Endothelial cell of umbilical vein (primary cell): ENCODE measurements at regions not wholly inside any gene's neighbourhood (a gene's known extent, or its start where the extent isn't known, plus 50 kb on each side); places are given as distances from the start of the nearest gene placed in this dataset.
"Not testable (repeated sequence)": the region's sequence is repeated elsewhere in the genome, so short reads cannot be mapped to it uniquely, and the experiment has no call there.

Experiments used
- BruUV-seq: library from RNA; stranded (reverse); fragments of 400-500 nt; replicated peaks from 2 replicates; lab custom pipeline; 2021; lab: Mats Ljungman, UMichigan
- CTCF ChIA-PET: fragments of 300-600, 350-600 bp; sonication (Branson Sonifier 250); formaldehyde crosslinking; loops from one replicate; lab custom pipeline; 2021; ENCODE audit warnings: antibody characterized with exemption, inconsistent platforms; lab: Charles Lee
- POLR2A ChIA-PET: fragments of 300-600, 350-600 bp; sonication (Branson Sonifier 250); formaldehyde crosslinking; loops from one replicate; lab custom pipeline; 2021; ENCODE audit warnings: antibody characterized with exemption, inconsistent platforms; lab: Charles Lee
- DNase-seq: peaks from one replicate; pipeline ENCODE4 v3.0.0-alpha.2; 2011; ENCODE audit warnings: low read depth, low spot score
- FAIRE-seq: peaks from 2 replicates; lab custom pipeline; 2011; peaks lifted over from hg19 to GRCh38; lab: Jason Lieb, UNC
- H2AFZ ChIP-seq: 2 replicates; pipeline ENCODE4 v1.6.0; 2012; ENCODE audit warnings: low read depth, low read length, control low read depth, inconsistent platforms
- H3K27ac ChIP-seq: 2 replicates; pipeline ENCODE4 v1.5.1; 2011; ENCODE audit warnings: low read depth, mild to moderate bottlenecking, control low read depth, low read length, moderate library complexity; ENCODE audit not compliant: insufficient read depth
- H3K27me3 ChIP-seq, 2 experiments: 2 replicates each; pipeline versions ENCODE4 v1.6.0 to v1.6.1; 2011; ENCODE audit warnings: low read length in 2 of 2, mixed read lengths in 1 of 2; ENCODE audit not compliant: control insufficient read depth in 2 of 2, insufficient read depth in 2 of 2
- H3K36me3 ChIP-seq, 2 experiments: 2 replicates in 1 of 2; 3 replicates in 1 of 2; pipeline ENCODE4 v1.5.1; 2011; ENCODE audit warnings: low read length in 2 of 2, mild to moderate bottlenecking in 1 of 2, moderate library complexity in 1 of 2; ENCODE audit not compliant: control insufficient read depth in 2 of 2, insufficient read depth in 2 of 2; ENCODE audit errors: extremely low read depth in 1 of 2
- H3K4me1 ChIP-seq: 3 replicates; pipeline ENCODE4 v1.5.1; 2011; ENCODE audit warnings: mild to moderate bottlenecking, low read length; ENCODE audit not compliant: control insufficient read depth, insufficient read depth; ENCODE audit errors: extremely low read depth
- H3K4me2 ChIP-seq: 2 replicates; pipeline ENCODE4 v1.6.1; 2011; ENCODE audit warnings: low read length, control low read depth, mixed read lengths; ENCODE audit not compliant: insufficient read depth
- H3K4me3 ChIP-seq, 3 experiments: fragments of 200-600 bp in 1 of 3; sonication (generic), shearing (Covaris generic) in 1 of 3; replicated peaks in 1 of 3; 2 replicates each; pipeline ENCODE4 v1.5.1; 2011 to 2016; ENCODE audit warnings: control low read depth in 3 of 3, low read length in 3 of 3, mild to moderate bottlenecking in 2 of 3, inconsistent platforms in 1 of 3, low read depth in 1 of 3, moderate library complexity in 1 of 3; ENCODE audit not compliant: insufficient read depth in 1 of 3
- H3K79me2 ChIP-seq: 2 replicates; pipeline ENCODE4 v1.6.0; 2012; ENCODE audit warnings: low read length, inconsistent platforms; ENCODE audit not compliant: control insufficient read depth, insufficient read depth
- H3K9ac ChIP-seq: replicated peaks from 2 replicates; pipeline ENCODE3; 2011; ENCODE audit warnings: low read length, control low read depth; ENCODE audit not compliant: insufficient read depth; ENCODE audit errors: extremely low read depth
- H3K9me1 ChIP-seq: replicated peaks from 3 replicates; pipeline ENCODE4 v1.6.0; 2011; ENCODE audit warnings: mild to moderate bottlenecking, low read length; ENCODE audit not compliant: control insufficient read depth, insufficient read depth; ENCODE audit errors: extremely low read depth
- H3K9me3 ChIP-seq: replicated peaks from 2 replicates; pipeline ENCODE4 v1.5.1; 2012; ENCODE audit warnings: low read length, inconsistent platforms; ENCODE audit not compliant: control insufficient read depth, insufficient read depth
- H4K20me1 ChIP-seq: replicated peaks from 2 replicates; pipeline ENCODE3; 2011; ENCODE audit warnings: mild to moderate bottlenecking, low read length; ENCODE audit not compliant: control insufficient read depth, insufficient read depth; ENCODE audit errors: extremely low read depth
- EZH2 ChIP-seq: IDR thresholded peaks from 2 replicates; pipeline ENCODE4 v1.6.1; 2012; ENCODE audit warnings: borderline replicate concordance, low read depth, mild to moderate bottlenecking, moderate library complexity, low read length, inconsistent platforms; ENCODE audit not compliant: severe bottlenecking
- FOS ChIP-seq: IDR thresholded peaks from 2 replicates; pipeline ENCODE4 v1.6.1; 2011; ENCODE audit warnings: mild to moderate bottlenecking, low read length, moderate library complexity, borderline replicate concordance; ENCODE audit not compliant: insufficient read depth
- GATA2 ChIP-seq: IDR thresholded peaks from 2 replicates; pipeline ENCODE4 v1.7.0; 2011; ENCODE audit warnings: low read depth, mild to moderate bottlenecking, moderate library complexity, mixed read lengths, low read length; ENCODE audit not compliant: insufficient read length, insufficient read depth
- JUN ChIP-seq: IDR thresholded peaks from 2 replicates; pipeline ENCODE4 v1.6.1; 2011; ENCODE audit warnings: borderline replicate concordance, low read depth; ENCODE audit not compliant: insufficient read length, insufficient read depth
- dilution Hi-C: fragments of 300-500 bp; cut with MboI; formaldehyde crosslinking; loops from one replicate; pipeline ENCODE4 v1.15.0; 2019; ENCODE audit warnings: low sequenced_read_pairs; ENCODE audit not compliant: extremely low pct_ligation_motif_present
- intact Hi-C: fragments of 100-400 bp; cut with micrococcal nuclease; formaldehyde crosslinking; loops from one replicate; pipeline ENCODE4 v1.10.0; 2022
- TF ChIP-seq, protein P1 (sequence below): IDR thresholded peaks from 2 replicates; pipeline ENCODE4 v1.6.1; 2011; ENCODE audit not compliant: insufficient read depth, insufficient read length
- TF ChIP-seq, protein P2 (sequence below), 2 donors: IDR thresholded peaks; 1 replicate in 1 of 2; 2 replicates in 1 of 2; pipeline ENCODE4 v1.5.1; 2011; ENCODE audit warnings: low read length in 2 of 2, mild to moderate bottlenecking in 2 of 2, moderate library complexity in 2 of 2, control low read depth in 1 of 2, inconsistent platforms in 1 of 2, low read depth in 1 of 2; ENCODE audit not compliant: insufficient read depth in 1 of 2; ENCODE audit errors: extremely low read depth in 1 of 2

DNA sequence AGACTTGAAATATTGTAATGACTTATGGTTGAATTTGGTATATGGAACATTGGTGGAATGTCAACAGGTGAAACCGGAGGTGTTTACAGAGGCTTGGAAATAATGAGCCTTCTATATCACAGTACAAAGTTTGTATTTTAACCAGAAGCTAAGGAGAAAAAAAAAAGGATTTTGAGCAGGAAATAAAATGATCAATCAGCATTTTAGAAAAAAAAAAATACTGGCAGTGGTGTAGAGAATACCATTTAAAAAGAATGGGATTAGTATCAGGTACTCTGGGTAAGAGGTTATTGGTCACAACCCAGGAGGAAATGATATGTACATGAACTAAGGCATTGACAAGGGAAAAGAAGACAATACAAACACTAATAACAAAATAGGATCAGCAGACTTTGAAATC is 587.1 kb upstream of the HTR2C start:
- Histone ChIP-seq H3K79me2 (no peaks in the 10 kb centered on the region), H3K4me3 (no peak overlapping the region), H3K9me3 (no peaks in the 10 kb centered on the region), H2AFZ (no peak overlapping the region), H3K27me3 (no peaks in the 10 kb centered on the region), H3K27ac (no peak overlapping the region), H4K20me1 (no peaks in the 10 kb centered on the region), H3K36me3 (no peaks in the 10 kb centered on the region), H3K4me1 (no peaks in the 10 kb centered on the region), H3K4me2 (no peak overlapping the region), H3K9me1 (no peaks in the 10 kb centered on the region), H3K9ac (no peak overlapping the region)
- POLR2A ChIA-PET, result no interaction called here
- no TSS peak for BruUV-seq
- intact Hi-C loops (no loop called here), dilution Hi-C loops (no loop called here)
- TF ChIP-seq GATA2, result no peak
- TF ChIP-seq JUN, result no peak
- no peak for TF ChIP-seq FOS
- TF ChIP-seq, protein P1, sequence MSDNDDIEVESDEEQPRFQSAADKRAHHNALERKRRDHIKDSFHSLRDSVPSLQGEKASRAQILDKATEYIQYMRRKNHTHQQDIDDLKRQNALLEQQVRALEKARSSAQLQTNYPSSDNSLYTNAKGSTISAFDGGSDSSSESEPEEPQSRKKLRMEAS, result no peak
- TF ChIP-seq EZH2, result no peak
- TF ChIP-seq, protein P2, sequence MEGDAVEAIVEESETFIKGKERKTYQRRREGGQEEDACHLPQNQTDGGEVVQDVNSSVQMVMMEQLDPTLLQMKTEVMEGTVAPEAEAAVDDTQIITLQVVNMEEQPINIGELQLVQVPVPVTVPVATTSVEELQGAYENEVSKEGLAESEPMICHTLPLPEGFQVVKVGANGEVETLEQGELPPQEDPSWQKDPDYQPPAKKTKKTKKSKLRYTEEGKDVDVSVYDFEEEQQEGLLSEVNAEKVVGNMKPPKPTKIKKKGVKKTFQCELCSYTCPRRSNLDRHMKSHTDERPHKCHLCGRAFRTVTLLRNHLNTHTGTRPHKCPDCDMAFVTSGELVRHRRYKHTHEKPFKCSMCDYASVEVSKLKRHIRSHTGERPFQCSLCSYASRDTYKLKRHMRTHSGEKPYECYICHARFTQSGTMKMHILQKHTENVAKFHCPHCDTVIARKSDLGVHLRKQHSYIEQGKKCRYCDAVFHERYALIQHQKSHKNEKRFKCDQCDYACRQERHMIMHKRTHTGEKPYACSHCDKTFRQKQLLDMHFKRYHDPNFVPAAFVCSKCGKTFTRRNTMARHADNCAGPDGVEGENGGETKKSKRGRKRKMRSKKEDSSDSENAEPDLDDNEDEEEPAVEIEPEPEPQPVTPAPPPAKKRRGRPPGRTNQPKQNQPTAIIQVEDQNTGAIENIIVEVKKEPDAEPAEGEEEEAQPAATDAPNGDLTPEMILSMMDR (IDR thresholded peaks at IDR 0.05; ENCODE audit: extremely low read depth in 1 of 2, insufficient read depth in 1 of 2, low read depth in 1 of 2, low read length in 2 of 2), result no peak
- FAIRE-seq (no peak), DNase-seq (no peak)
- CTCF ChIA-PET, result no interaction called here

DNA sequence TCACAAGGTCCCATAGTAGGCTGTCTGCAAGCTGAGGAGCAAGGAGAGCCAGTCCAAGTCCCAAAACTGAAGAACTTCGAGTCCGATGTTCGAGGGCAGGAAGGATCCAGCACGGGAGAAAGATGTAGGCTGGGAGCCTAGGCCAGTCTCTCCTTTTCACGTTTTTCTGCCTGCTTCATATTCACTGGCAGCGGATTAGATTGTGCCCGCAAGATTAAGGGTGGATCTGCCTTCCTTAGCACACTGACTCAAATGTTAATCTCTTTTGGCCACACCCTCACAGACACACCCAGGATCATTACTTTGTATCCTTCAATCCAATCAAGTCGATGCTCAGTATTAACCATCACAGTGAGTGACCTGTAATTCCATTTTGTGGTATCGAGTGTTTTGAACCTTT is 592.2 kb upstream of the HTR2C start:
- dilution Hi-C loops, intact Hi-C loops, H3K36me3 ChIP-seq, H4K20me1 ChIP-seq, H3K9me1 ChIP-seq, CTCF ChIA-PET, H3K27ac ChIP-seq, H3K4me2 ChIP-seq, H3K9ac ChIP-seq, POLR2A ChIA-PET, H3K27me3 ChIP-seq, H3K4me1 ChIP-seq, BruUV-seq, DNase-seq, FAIRE-seq, H3K9me3 ChIP-seq, H3K4me3 ChIP-seq, H2AFZ ChIP-seq, H3K79me2 ChIP-seq: not testable (repeated sequence)

DNA sequence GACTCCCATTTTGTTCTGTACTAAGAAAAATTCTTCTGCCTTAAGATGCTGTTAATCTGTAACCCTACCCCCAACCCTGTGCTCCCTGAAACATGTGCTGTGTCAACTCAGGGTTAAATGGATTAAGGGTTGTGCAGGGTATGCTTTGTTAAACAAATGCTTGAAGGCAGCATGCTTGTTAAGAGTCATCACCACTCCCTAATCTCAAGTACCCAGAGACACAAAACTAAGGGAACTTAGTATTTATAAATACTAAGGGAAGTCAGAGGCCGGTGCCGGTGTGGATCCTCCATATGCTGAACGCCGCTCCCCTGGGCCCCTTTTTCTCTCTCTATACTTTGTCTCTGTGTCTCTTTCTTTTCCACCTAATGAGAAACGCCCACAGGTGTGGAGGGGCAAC is 593.2 kb upstream of the HTR2C start:
- H3K9me1 ChIP-seq, H4K20me1 ChIP-seq, POLR2A ChIA-PET, H3K4me2 ChIP-seq, intact Hi-C loops, H3K36me3 ChIP-seq, FAIRE-seq, H3K4me3 ChIP-seq, BruUV-seq, H3K27ac ChIP-seq, H3K27me3 ChIP-seq, CTCF ChIA-PET, H3K9ac ChIP-seq, DNase-seq, H3K9me3 ChIP-seq, H3K79me2 ChIP-seq, H3K4me1 ChIP-seq, dilution Hi-C loops, H2AFZ ChIP-seq: not testable (repeated sequence)
